ENCODE measurements at regions not wholly inside any gene's neighbourhood (a gene's known extent, or its start where the extent isn't known, plus 50 kb on each side); places are given as distances from the start of the nearest gene placed in this dataset.

GRCh38 chr20:22909436-22909835, 125.7 kb upstream of the SSTR4 start:
- no peak for DNase-seq (ENCODE audit: low read depth)
- H3K4me3 ChIP-seq (ENCODE audit: control insufficient read depth, low read depth, low read length), result no peak overlapping the region
- TF ChIP-seq CTCF (conservative IDR thresholded peaks at IDR 0.05; ENCODE audit: control insufficient read depth, insufficient read depth, low read depth, low read length), result no peak

DNA sequence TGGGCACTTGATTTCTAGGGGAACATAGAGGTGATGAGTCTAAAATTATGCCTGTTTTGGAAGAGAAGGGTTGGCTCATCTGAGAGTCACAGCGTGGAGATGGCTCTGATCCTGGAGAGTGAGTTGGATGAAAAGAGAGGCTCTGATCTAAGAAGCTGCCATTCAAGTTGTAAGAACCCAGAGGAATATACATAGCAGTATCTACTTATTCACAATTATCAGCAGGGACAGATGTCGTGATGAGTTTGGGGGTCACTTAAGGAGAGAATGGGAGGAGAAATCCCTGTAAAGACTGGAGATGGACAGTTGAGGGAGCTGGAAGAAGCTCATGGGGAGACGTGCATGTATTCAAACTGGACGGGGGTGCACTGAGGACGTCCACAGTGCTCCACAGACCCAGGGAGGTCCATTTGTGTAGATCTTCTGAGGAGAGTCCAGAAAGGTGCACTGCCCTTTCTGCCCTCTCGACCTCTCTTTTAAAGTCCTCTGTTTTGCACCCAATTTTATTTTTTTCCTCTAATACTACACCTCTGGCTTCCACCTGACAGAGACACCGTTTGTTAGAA, 124.7 kb upstream of the SSTR4 start:
- no peak overlapping the region for H3K4me3 ChIP-seq (ENCODE audit: control insufficient read depth, low read depth, low read length)
- no peak for TF ChIP-seq CTCF (conservative IDR thresholded peaks at IDR 0.05; ENCODE audit: control insufficient read depth, insufficient read depth, low read depth, low read length)
- DNase-seq (ENCODE audit: low read depth), result no peak

- no peak for TF ChIP-seq CTCF (conservative IDR thresholded peaks at IDR 0.05; ENCODE audit: control insufficient read depth, insufficient read depth, low read depth, low read length)
- DNase-seq (ENCODE audit: low read depth), result no peak
- H3K4me3 ChIP-seq (ENCODE audit: control insufficient read depth, low read depth, low read length), result no peak overlapping the region
Measured at GRCh38 chr20:22914291-22914690, 120.8 kb upstream of the SSTR4 start.

- DNase-seq (ENCODE audit: low read depth), result no peak
- no peak overlapping the region for H3K4me3 ChIP-seq (ENCODE audit: control insufficient read depth, low read depth, low read length)
Measured at GRCh38 chr20:22915512-22915911, 119.6 kb upstream of the SSTR4 start.

DNA sequence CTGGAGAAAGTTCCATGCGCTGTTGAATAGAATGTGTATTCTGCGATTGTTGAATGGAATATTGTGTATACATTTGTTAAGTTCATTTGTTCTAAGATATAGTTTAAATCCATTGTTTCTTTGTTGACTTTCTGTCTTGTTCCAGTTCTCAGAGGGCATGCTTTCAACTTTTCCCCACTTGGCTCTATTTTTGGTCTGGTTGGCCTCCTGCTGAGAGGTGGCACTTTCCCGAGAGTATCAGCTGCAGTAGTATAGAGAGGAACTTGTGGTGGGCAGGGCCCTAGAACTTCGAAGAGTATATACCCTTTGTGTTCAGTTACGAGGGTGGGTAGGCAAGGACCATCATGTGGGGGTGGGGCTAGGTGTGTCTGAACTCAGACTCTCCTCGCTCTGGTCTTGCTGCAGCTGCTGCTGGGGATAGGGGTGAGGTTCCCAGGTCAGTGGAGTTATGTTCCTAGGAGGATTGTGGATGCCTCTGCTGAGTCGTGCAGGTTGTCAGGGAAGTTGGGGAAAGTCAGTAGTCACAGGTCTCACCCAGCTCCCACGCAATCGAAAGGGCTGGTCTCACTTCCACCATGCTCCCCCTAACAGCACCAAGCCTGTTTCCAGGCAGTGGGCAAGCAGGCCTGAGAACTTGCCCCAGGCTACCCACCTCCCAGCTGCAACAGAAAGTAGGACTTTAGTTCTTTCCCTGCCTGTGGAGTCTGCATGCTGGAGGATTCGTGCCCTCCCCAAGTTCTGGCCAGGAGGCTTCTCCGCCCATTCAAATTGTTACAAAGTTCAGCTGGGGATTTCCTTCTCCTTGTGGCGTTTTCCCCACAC, 118.9 kb upstream of the SSTR4 start:
- TF ChIP-seq CTCF (conservative IDR thresholded peaks at IDR 0.05; ENCODE audit: control insufficient read depth, insufficient read depth, low read depth, low read length), result no peak

More at GRCh38 chr20:22915512-22915911, 119.6 kb upstream of the SSTR4 start:
- TF ChIP-seq CTCF (conservative IDR thresholded peaks at IDR 0.05; ENCODE audit: control insufficient read depth, insufficient read depth, low read depth, low read length), result no peak

GRCh38 chr20:22918286-22918983, 116.7 kb upstream of the SSTR4 start:
- no peak for DNase-seq (ENCODE audit: low read depth)
- no peak overlapping the region for H3K4me3 ChIP-seq (ENCODE audit: control insufficient read depth, low read depth, low read length)
- no peak for TF ChIP-seq CTCF (conservative IDR thresholded peaks at IDR 0.05; ENCODE audit: control insufficient read depth, insufficient read depth, low read depth, low read length)

More for the DNA sequence above, 118.9 kb upstream of the SSTR4 start:
- no peak for DNase-seq (ENCODE audit: low read depth)
- H3K4me3 ChIP-seq (ENCODE audit: control insufficient read depth, low read depth, low read length), result no peak overlapping the region
